ENCODE measurements at regions not wholly inside any gene's neighbourhood (a gene's known extent, or its start where the extent isn't known, plus 50 kb on each side); places are given as distances from the start of the nearest gene placed in this dataset.
"Not testable (repeated sequence)": the region's sequence is repeated elsewhere in the genome, so short reads cannot be mapped to it uniquely, and the experiment has no call there.

DNA sequence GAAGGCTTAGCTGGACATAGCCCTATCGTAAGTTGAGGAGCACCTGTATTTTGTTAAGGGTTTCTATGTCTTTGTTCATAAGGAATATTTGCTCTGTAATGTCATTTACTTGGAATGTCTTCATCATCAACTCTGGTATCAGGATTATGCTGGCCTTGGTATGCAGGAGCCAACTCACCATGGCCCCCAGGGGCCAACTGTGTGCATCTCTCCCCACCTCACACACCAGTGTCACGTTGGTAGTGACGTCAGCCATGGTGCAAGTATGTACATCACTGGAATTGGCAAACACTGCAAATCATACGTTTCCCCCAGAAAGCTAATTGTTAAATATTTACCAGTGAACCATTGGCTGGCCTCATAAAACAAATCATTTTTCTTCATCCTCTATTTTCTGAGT, 70.8 kb downstream of the YTHDF1 start:
- DNase-seq (ENCODE audit: low read depth) = no peak

DNA sequence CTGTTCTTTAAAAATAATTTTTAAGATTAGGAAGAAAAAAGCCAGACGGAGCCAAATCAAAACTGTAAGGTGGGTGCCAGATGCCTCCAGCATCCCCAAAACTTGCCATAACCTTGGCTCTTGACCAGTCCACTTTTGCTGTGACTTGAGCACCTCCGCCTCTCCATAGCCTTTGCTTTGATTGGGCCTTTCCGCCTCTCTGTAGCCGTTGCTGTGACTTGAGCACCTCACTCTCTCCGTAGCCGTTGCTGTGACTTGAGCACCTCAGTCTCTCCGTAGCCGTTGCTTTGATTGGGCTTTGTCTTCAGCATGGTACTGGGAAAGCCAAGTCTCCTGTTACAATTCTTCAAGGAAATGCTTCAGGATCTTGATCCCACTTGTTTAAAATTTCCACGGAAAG, 73.0 kb downstream of the YTHDF1 start:
- no peak for DNase-seq (ENCODE audit: low read depth)

DNA sequence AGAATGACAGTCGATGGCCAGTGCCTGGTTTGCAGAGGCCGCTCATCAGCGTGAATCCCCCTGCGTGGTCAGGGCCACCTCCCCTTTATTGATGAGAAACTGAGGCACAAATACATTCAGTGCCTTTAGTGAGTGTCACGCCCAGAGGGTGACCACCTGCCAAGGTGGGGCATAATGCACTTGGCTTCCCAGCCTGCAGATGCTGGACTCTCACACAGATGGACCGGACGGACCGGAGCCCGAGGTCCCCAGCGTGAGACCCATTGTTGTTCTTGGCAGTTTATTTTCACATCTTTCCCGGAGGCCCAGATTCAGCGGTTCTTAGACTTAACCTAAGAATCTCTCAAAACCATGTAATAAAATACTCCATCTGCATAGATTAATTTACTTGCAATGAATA, 74.4 kb downstream of the YTHDF1 start:
- no peak for DNase-seq (ENCODE audit: low read depth)

DNA sequence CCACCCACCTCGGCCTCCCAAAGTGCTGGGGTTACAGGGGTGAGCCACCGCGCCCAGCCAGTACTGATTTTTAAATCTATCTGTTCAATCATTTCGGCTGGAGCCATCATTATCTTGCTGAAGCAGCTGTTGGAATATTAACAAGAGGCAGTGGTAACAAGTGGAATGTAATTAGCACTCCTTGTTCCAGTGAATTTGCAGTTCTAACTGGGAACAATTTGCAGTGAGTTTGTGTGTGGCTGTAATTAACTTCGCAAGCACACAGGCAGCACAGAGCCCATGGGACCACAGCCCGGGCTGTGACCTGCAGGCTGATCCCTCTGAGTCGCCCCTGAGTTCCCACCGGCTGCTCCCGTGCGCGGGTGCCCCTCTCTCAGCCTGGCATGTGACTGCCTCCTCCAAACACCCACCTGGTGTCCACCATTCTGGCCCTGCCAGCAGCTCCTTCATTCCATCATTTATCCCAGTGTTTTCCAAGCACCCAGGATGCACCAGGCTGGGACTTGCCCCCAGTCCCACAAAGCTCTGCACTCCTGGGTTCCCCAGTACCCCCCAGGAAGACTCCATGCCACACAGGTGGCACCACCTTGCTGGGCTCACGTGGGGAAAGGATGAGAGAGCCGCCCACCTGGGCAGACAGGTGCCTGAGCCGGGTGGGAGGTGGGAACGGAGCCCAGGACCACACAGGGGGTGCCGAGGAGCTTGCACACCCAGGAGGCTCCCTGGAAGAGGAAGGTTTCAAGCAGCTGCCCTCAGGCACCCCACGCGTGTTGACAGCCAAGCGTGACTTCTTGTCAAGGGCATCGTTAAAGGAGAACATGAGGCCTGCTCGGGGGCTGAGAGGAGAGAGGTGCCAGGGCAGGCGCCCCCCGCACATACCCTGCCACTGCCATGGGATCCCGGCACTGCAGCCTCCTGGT, 75.2 kb downstream of the YTHDF1 start:
- DNase-seq (ENCODE audit: low read depth) = no peak

DNA sequence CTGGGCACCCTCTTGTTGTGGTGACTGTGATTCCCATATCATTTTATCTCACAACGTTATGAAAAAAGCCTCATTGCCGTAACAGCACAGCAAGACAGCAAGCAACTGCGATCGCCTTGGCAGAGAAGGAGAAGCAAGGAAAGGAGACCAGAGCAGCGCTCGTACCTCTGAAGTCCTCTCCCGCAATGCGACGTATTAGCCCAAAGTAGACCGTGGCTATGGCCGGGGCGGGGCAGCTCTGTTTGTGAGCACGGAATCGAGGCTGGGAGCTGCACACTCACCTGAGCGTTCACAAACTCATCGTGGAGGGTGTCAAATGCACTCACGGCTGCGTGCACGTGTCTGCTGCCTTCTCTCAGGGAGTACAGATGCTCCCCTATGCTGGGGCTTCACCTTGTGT, 76.1 kb downstream of the YTHDF1 start:
- DNase-seq (ENCODE audit: low read depth) = no peak

DNA sequence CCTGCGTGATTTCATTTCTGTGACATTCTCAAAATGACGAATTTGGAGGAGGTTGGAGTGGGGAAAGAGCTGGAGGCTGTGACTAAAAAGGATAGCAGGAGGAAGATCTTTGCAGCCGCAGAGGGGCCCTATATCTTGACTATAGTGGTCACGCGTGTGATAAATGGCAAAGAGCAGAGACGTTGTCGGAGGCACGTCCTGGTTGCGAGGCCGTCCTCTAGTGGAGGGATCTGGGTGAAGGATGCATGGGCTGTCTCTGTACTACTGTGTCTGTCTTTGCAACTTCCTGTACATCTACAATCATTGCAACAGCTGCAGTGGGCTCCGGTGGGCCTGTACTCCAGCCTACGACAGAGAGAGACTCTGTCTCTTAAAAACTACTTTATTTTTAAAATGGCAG, 76.6 kb downstream of the YTHDF1 start:
- DNase-seq (ENCODE audit: low read depth) = no peak

DNA sequence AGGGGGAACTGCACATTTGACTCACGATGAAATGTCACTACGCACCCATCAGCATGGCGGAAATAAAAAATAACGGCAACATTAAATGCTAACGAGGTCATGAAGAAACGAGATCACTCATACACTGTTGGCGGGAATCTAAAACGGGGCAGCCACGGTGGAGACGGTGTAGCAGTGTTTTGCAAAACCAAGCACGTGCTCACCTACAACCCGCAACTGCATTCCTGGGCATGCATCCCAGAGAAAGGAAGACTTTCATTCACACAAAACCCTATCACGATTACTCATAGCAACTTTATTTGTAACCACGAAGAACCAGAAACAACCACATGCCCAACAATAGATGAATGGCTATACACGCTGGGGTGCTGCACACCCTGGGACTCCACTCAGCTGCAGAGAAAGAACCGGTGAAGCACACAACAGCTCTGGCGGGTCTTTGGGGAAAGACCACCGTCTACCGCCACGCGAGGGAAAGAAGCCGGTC, 77.0 kb downstream of the YTHDF1 start:
- no peak for DNase-seq (ENCODE audit: low read depth)

DNA sequence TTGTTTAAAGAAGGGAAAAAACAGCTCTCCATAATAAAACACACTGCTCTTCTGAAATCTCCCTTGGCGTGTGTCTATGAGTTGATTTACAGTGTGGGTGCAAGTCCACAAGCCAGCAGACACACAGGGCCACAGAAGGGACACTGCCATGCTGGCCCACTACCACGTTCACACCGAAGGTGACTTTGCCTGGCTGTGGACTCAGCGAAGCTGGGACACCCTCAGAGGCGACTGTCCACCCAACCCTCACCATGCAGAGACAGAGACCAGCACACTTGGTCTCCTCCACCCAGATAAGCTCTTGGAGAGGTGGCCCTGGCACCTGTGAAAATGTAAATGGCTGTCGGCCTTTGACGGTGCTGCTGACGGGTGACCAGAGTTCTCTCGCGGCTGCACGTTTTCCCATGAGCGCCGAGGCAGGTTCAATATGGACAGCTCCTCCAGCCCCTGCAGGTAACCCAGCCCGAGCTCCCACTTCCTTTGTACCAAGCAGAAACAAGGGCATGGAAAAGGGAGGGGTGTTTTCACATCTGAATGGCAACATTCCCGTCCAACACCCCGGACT, 78.0 kb downstream of the YTHDF1 start:
- DNase-seq (ENCODE audit: low read depth) = no peak

DNA sequence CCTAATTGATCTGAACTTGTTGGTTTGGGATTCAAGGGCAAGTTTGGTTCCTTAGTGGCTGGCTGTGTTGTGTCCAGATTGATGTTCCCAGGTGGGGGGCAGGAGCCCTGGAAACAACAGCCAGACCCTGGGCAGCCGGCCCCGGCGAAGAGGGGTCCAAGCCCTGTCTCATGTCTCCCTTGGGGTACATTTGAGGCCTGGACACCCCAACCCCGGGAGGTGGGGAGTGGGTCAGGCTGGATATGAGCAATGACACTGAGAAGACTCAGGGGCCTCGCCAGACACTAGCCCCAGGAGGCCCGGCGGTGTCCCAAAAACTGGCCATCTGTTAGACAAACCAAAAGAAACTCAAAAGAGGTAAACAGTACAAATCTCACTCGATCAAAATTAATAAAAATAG, 79.6 kb downstream of the YTHDF1 start:
- DNase-seq (ENCODE audit: low read depth) = no peak

DNA sequence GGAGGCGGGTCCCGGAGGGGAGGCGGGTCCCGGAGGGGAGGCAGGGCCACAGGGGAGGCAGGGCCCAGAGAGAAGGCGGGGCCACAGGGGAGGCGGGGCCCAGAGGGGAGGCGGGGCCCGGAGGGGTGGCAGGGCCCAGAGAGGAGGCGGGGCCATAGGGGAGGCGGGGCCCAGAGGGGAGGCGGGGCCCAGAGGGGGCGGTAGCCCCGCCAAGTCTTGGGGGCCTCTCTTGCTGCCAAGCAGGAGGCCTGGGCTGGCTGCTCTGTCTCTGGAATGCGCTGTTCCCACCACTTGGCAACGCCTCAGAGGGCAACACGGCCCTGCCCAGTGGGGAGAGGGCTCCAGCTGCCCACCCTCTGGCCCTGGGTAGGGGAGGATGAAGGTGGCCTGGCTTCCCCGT, 80.5 kb downstream of the YTHDF1 start:
- no peak for DNase-seq (ENCODE audit: low read depth)

DNA sequence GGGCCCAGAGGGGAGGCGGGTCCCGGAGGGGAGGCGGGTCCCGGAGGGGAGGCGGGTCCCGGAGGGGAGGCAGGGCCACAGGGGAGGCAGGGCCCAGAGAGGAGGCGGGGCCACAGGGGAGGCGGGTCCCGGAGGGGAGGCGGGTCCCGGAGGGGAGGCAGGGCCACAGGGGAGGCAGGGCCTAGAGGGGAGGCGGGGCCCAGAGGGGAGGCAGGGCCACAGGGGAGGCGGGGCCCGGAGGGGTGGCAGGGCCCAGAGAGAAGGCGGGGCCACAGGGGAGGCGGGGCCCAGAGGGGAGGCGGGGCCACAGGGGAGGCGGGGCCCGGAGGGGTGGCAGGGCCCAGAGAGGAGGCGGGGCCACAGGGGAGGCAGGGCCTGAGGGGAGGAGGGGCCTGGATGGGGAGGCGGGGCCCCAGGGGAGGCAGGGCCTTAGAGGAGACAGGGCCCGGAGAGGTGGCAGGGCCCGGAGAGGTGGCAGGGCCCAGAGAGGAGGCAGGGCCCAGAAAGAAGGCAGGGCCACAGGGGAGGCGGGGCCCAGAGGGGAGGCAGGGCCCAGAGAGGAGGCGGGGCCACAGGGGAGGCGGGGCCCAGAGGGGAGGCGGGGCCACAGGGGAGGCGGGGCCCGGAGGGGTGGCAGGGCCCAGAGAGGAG, 81.1 kb downstream of the YTHDF1 start:
- not testable (repeated sequence) for DNase-seq (ENCODE audit: low read depth)

DNA sequence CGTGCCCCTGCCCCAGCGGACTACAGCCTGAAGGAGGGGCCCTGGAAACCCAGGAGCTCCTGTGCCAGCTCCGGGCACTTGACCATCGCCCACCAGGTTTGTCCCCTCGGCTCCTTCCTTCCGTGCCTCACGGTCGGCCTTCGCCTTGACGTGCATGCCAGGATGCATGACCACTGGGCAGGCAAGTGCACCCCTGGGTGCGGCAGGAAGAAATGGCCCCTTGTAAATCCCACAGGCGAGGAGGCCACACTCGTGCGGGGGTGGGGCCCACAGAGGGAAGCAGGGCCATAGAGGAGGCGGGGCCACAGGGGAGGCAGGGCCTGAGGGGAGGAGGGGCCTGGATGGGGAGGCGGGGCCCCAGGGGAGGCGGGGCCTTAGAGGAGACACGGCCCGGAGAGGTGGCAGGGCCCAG, 81.7 kb downstream of the YTHDF1 start:
- DNase-seq (ENCODE audit: low read depth) = no peak

DNA sequence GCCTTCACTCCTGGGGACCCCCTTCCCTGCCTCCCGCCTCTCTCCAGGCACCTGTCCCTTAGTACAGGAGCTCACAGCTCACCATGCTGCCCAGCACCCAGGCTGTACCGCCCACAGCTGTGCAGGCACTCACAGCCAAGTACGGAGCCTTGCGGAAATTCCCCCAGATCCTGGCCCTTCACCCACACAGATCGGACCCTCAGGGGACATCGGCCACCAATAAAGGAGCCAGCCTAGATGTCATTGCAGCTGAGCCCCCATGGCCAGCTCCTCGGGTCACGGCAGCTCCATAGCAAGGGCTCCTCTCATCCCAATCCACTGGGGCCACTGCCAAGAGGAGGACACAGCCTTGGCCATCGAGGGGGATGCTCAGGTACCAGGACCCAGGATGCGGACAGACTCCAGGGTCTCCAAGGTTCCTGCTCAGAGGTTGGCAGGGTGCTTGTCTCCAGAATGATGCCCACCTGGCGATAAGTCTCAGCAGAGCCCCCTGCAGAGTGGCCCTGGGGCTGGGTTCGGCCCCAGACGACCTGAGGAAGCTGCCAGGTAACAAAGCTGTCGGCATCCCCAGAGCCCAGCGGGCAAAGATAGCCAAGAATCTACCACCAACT, 82.3 kb downstream of the YTHDF1 start:
- DNase-seq (ENCODE audit: low read depth) = no peak

DNA sequence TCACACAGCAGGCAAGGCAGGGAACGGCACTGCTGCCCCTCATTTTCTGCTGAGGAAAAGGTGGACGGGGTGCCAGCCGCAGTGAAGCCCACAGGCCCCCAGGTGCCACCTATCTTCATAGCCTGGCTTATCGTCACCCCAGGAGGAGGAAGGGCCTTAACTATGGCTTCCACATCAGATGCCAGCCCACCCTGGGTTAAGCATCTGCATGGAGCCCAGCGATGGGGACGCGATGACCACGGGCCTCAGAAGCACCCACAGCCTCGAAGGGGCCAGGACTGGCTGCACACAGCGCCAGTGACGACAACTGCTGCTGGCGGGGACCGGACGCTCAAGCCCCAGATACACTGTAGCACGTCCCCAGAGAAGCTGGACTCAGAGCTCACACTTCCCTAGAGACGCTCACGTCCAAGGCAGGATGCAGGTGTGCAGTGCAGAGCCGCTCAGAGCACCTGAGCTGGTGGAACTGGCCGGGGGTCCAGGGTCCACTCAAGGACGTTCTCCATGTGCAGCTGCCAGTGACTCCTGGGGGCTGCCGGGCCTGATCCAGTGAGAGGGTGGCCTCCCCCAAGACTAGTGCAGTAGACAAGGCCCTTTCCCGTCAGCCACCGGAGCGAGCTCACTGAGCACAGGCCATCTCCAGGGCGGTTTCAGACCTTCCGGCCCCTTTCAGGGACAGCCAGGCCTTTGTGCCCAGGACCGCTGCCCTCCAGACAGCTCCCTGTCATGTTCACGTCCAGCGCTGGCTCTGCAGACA, 83.0 kb downstream of the YTHDF1 start:
- no peak for DNase-seq (ENCODE audit: low read depth)

DNA sequence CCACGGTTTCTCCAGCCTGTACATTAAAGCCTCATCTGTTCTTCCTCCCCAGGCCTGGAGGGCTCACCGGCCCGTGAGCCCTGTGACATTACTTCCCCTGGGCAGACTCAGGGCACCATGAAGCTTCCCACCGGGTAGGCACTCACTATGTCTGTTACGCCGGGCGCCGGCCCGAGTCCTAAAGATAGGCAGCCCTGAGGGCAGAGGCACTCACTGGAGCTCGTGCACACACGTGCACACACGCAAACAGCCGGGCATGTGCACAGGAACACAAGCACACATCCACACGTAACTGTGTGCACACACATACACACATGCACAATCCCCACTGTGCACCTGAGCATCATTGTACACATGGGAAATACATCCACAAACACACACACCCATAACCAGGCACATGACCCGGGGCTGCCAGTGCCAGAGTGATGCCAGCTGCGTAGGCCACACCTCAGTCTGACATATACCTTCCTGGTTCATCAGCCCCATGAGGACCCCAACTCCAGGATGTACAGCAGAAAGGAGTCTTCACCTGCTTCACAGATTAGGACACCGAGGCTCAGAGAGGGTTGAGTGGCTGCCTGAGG, 83.7 kb downstream of the YTHDF1 start:
- DNase-seq (ENCODE audit: low read depth) = no peak

DNA sequence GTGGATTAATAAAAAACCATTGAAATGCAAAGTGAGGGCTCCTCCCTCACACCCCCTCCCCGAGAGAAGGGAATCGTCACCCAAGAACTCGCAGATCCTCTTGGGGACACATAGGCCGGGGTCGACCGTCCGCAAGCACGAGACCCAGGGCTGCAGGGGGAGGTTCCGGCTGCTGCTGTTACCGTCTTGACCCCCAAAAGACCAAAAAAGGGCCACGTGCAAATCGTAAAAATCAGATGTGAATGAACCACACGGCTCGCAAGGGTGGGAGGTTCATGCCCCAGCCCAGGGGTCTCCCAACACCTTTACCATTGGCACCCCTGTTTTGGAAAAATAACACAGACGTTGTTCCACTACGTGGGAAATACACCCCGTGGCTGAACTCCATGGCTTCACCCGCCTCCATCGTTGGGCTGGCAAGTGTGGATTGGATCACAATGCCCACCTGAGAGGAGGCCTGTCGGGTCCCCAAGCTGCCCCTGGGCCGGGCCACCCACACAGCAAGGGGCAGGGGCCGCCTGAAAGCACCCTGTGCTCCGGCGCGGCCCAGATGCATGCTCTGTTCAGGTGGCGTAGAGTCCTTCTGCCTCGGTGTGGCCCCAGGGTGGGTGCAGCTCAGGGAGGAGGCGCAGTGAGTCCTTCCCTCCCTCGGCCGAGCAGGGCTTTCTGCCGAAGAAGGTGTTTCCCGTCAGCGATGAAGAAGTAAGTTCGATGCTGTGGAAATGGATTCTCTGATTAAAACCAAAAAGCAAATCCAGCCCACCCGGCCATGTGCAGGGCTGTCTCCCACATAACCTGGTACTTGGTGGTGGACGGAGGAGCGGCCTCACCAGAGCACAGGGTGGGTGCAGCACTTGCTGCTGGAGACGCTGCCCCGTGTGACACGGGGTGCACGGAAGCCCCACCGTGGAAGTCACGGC, 85.0 kb downstream of the YTHDF1 start:
- no peak for DNase-seq (ENCODE audit: low read depth)

DNA sequence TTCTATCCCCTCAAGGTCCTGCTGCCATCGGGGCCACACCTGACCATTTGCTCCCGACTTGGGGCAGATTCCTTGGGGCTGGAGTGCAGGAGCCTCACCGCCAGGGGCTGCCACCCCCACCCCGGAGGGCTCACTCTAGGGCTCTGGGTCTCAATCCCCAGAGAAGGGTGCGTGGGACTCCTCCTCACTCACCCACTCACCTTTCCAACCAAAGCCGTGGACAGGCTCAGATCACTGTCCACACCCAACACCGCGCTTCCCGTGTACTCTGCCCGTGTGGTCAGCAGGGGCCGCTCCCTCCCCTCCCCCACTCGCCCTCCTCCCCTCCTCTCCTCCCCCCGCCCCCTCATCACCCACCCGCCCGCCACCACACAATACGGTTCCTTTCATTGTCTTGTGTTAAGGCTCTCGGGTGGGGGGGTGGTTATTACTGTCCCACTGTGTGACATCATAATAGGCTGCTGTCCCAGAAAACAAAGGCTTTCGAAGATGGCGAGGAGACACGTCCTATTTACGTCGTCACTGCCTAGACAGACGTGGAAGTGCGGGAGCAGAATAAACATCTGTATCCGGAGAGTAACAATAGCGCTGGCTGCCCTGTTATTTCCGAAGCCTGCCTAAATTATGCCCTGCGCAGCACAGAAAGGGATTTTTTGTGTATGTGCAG, 85.8 kb downstream of the YTHDF1 start:
- DNase-seq (ENCODE audit: low read depth) = no peak

DNA sequence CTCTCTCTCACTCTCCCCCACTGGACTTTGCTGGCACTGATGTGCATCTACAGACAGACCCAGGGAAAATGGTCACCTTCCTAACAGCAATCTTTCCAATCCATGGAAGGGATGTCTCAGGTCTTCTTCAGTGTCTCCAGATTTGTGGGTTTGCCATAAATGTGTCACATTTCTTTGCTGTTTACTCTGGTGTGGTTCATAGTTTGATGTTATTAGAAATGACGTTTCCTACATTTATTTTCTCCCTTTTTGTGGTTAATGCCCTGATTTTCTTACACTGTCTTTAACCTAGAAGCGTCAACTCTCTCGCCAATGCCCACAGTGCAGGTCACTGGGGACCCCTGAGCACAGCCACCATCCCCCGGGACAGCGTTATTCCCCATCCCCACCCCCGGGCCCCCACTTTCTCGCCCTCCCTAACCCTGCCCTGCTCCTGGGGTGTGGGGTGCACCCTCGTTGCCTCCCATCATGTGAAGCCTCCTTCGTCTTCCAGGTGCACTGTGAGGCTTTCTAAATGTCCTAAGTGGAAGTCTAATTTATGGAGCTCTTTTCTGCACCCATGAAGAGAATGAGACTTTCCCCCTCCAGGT, 86.5 kb downstream of the YTHDF1 start:
- no peak for DNase-seq (ENCODE audit: low read depth)

DNA sequence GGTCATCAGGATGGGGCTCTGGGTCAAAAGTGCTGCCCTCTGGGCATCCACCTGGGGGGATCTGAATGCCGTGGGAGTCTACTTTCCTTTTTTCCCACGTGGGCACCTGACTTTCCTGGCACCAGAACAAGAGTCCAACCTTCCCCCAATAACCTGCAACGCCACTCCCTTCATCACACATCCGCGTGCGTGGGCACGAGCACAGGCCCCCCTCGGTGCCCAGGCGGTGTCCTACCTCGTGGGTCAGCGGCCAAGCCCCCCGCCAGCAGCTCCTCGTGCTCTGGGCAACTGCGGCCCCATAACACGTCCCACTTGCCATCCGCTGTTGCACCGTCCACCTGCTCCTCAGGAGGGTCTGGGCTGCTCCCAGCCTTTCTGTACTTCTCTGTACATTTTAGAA, 87.0 kb downstream of the YTHDF1 start:
- DNase-seq (ENCODE audit: low read depth) = no peak

DNA sequence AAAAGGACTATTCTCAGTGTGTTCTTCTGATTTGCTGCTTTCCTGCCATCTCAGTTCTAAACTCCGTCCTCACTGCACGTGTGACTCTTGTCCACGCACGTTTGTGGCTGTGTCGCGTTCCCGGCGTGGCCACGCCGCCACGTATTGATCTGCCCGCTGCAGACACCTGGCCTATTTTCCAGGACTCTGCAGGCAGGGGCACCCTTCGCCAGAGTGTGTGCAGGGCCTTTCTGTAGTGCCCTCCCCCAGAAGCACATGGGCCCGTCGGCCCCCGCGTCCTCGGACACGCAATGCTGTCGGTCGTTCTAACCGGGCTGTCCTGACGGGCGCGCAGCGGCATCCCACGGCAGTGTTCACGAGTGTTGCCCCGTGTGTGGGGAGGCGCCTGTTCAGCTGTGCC, 87.6 kb downstream of the YTHDF1 start:
- DNase-seq (ENCODE audit: low read depth) = no peak

All from stromal cell of bone marrow (primary cell).